Thyroid gland (tissue), 4 donors: ENCODE measurements at regions not wholly inside any gene's neighbourhood (a gene's known extent, or its start where the extent isn't known, plus 50 kb on each side); places are given as distances from the start of the nearest gene placed in this dataset.

ENCODE experiments used
- DNase-seq, 2 donors: peaks; one replicate each; pipeline ENCODE4 v3.0.0-alpha.2; 2019
- H3K27ac ChIP-seq, 3 donors: fragments of 200-600 bp; sonication (generic); 1 replicate in 2 of 3; 2 replicates in 1 of 3; pipeline ENCODE4 v1.5.1; 2016 to 2019; ENCODE audit warnings: mild to moderate bottlenecking in 1 of 3, moderate library complexity in 1 of 3
- H3K27me3 ChIP-seq: fragments of 200-600 bp; sonication (generic); one replicate; pipeline ENCODE4 v1.5.1; 2019
- H3K36me3 ChIP-seq, 2 donors: fragments of 200-600 bp; sonication (generic); one replicate each; pipeline ENCODE4 v1.5.1; 2016 to 2019
- H3K4me1 ChIP-seq, 2 donors: fragments of 200-600 bp; sonication (generic); one replicate each; pipeline ENCODE4 v1.5.1; 2017 to 2019
- H3K4me3 ChIP-seq, 3 donors: fragments of 200-600 bp; sonication (generic); replicated peaks in 1 of 3; 1 replicate in 2 of 3; 2 replicates in 1 of 3; pipeline ENCODE4 v1.5.1; 2016; ENCODE audit warnings: mild to moderate bottlenecking in 1 of 3
- H3K9me3 ChIP-seq: fragments of 200-600 bp; sonication (generic); one replicate; pipeline ENCODE4 v1.5.1; 2017
- CTCF ChIP-seq, 6 experiments: fragments of 200-600 bp in 3 of 6; fragments of 450-650 bp in 3 of 6; sonication (generic) in 3 of 6; IDR thresholded peaks; one replicate each; pipeline ENCODE4 v1.5.1; 2016 to 2019; ENCODE audit warnings: antibody characterized with exemption in 6 of 6, mild to moderate bottlenecking in 2 of 6, inconsistent platforms in 1 of 6, moderate library complexity in 1 of 6
- POLR2A ChIP-seq, 2 donors: fragments of 450-650 bp; IDR thresholded peaks; one replicate each; pipeline ENCODE4 v1.6.1; 2017; ENCODE audit warnings: antibody characterized with exemption in 2 of 2, mild to moderate bottlenecking in 2 of 2, moderate library complexity in 1 of 2
- WGBS, 2 donors: methylation state at CpG; one replicate each; pipeline ENCODE4 v1.1.5; 2017; 5-methylcytosine and 5-hydroxymethylcytosine counted together
- intact Hi-C: fragments of 100-400 bp; cut with DNase I; formaldehyde crosslinking; loops from one replicate; pipeline ENCODE4 v1.15.1; 2023

- Histone ChIP-seq H3K4me3 (no peak overlapping the region), H3K36me3 (no peaks in the 10 kb centered on the region), H3K4me1 (no peaks in the 10 kb centered on the region), H3K27ac (no peak overlapping the region), H3K9me3 (no peaks in the 10 kb centered on the region), H3K27me3 (no peaks in the 10 kb centered on the region)
- 88 to 93% methylated on average over 13 of the region's 13 CpGs for WGBS, 2 donors
- TF ChIP-seq POLR2A (IDR thresholded peaks at IDR 0.05) (no peak), CTCF (IDR thresholded peaks at IDR 0.05) (no peak)
- intact Hi-C loops: no loop called here
- no peak for DNase-seq
Measured at GRCh38 chr11:69869311-69869939, 50.2 kb upstream of the FGF3 start.

GRCh38 chr11:69870766-69871165, 51.5 kb upstream of the FGF3 start:
- DNase-seq: no peak
- TF ChIP-seq CTCF (IDR thresholded peaks at IDR 0.05) (no peak), POLR2A (IDR thresholded peaks at IDR 0.05) (no peak)
- Histone ChIP-seq H3K9me3 (no peaks in the 10 kb centered on the region), H3K27me3 (no peaks in the 10 kb centered on the region), H3K36me3 (no peaks in the 10 kb centered on the region), H3K4me3 (no peak overlapping the region), H3K27ac (no peak overlapping the region), H3K4me1 (no peaks in the 10 kb centered on the region)
- intact Hi-C loops: no loop called here
- WGBS, 2 donors: 82% methylated on average over 3 of the region's 3 CpGs

GRCh38 chr11:69873166-69874077, 54.2 kb upstream of the FGF3 start:
- no peak for TF ChIP-seq CTCF (IDR thresholded peaks at IDR 0.05)
- TF ChIP-seq POLR2A (IDR thresholded peaks at IDR 0.05): no peak
- no peak for DNase-seq
- no peaks in the 10 kb centered on the region for H3K27me3 ChIP-seq
- no peaks in the 10 kb centered on the region for H3K9me3 ChIP-seq
- WGBS, 2 donors: 88 to 90% methylated on average over 15 of the region's 15 CpGs
- intact Hi-C loops: no loop called here
- no peak overlapping the region for H3K4me3 ChIP-seq
- H3K27ac ChIP-seq: no peak overlapping the region
- no peaks in the 10 kb centered on the region for H3K4me1 ChIP-seq
- no peaks in the 10 kb centered on the region for H3K36me3 ChIP-seq

- H3K4me1 ChIP-seq: no peaks in the 10 kb centered on the region
- no peak overlapping the region for H3K4me3 ChIP-seq
- 89 to 90% methylated on average over 15 to 18 of the region's 22 CpGs for WGBS, 2 donors
- no peaks in the 10 kb centered on the region for H3K9me3 ChIP-seq
- DNase-seq: no peak
- no peak for TF ChIP-seq CTCF (IDR thresholded peaks at IDR 0.05)
- TF ChIP-seq POLR2A (IDR thresholded peaks at IDR 0.05): no peak
- H3K27ac ChIP-seq: no peak overlapping the region
- intact Hi-C loops: no loop called here
- no peaks in the 10 kb centered on the region for H3K27me3 ChIP-seq
- H3K36me3 ChIP-seq: no peaks in the 10 kb centered on the region
Measured at GRCh38 chr11:69874178-69874983, 55.2 kb upstream of the FGF3 start.
